ENCODE measurements at regions not wholly inside any gene's neighbourhood (a gene's known extent, or its start where the extent isn't known, plus 50 kb on each side); places are given as distances from the start of the nearest gene placed in this dataset.

DNA sequence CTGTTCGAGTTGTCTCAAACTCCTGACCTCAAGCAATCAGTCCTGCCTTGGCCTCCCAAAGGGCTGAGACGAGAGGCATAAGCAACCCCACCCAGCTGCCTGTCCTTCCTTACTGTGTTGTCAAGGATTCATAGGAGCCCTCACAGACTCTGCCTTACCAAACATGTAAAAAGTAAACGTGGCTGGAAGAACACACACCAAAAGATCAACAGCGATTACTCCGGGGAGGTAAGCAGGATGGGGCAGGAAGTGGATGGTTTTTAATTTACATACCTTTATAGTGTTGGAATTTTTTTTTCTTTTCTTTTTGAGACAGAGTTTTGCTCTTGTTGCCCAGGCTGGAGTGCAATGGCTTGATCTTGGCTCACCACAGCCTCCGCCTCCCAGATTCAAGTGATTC is 61.5 kb upstream of the EGLN3 start:
- Histone ChIP-seq H3F3A (ENCODE audit: insufficient read depth, low read length, poor library complexity, severe bottlenecking) (no peaks in the 10 kb centered on the region), H2AFZ (ENCODE audit: low read depth, low read length) (no peak overlapping the region)
- no peak for TF ChIP-seq POLR2AphosphoS5 (IDR thresholded peaks at IDR 0.05)
- no peak for TF ChIP-seq MXI1 (conservative IDR thresholded peaks at IDR 0.05; ENCODE audit: poor library complexity, severe bottlenecking)
- TF ChIP-seq RAD21 (conservative IDR thresholded peaks at IDR 0.05): no peak
- TF ChIP-seq EP300 (conservative IDR thresholded peaks at IDR 0.05; ENCODE audit: poor library complexity, severe bottlenecking): no peak
- TF ChIP-seq EZH2 (IDR thresholded peaks at IDR 0.05; ENCODE audit: borderline replicate concordance, insufficient read depth, low read length, poor library complexity, severe bottlenecking): no peak
- no peak for TF ChIP-seq SMC3 (conservative IDR thresholded peaks at IDR 0.05; ENCODE audit: poor library complexity)
- TF ChIP-seq, protein P1, sequence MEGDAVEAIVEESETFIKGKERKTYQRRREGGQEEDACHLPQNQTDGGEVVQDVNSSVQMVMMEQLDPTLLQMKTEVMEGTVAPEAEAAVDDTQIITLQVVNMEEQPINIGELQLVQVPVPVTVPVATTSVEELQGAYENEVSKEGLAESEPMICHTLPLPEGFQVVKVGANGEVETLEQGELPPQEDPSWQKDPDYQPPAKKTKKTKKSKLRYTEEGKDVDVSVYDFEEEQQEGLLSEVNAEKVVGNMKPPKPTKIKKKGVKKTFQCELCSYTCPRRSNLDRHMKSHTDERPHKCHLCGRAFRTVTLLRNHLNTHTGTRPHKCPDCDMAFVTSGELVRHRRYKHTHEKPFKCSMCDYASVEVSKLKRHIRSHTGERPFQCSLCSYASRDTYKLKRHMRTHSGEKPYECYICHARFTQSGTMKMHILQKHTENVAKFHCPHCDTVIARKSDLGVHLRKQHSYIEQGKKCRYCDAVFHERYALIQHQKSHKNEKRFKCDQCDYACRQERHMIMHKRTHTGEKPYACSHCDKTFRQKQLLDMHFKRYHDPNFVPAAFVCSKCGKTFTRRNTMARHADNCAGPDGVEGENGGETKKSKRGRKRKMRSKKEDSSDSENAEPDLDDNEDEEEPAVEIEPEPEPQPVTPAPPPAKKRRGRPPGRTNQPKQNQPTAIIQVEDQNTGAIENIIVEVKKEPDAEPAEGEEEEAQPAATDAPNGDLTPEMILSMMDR (IDR thresholded peaks at IDR 0.05; ENCODE audit: poor library complexity, severe bottlenecking): no peak
- TF ChIP-seq, protein P2, sequence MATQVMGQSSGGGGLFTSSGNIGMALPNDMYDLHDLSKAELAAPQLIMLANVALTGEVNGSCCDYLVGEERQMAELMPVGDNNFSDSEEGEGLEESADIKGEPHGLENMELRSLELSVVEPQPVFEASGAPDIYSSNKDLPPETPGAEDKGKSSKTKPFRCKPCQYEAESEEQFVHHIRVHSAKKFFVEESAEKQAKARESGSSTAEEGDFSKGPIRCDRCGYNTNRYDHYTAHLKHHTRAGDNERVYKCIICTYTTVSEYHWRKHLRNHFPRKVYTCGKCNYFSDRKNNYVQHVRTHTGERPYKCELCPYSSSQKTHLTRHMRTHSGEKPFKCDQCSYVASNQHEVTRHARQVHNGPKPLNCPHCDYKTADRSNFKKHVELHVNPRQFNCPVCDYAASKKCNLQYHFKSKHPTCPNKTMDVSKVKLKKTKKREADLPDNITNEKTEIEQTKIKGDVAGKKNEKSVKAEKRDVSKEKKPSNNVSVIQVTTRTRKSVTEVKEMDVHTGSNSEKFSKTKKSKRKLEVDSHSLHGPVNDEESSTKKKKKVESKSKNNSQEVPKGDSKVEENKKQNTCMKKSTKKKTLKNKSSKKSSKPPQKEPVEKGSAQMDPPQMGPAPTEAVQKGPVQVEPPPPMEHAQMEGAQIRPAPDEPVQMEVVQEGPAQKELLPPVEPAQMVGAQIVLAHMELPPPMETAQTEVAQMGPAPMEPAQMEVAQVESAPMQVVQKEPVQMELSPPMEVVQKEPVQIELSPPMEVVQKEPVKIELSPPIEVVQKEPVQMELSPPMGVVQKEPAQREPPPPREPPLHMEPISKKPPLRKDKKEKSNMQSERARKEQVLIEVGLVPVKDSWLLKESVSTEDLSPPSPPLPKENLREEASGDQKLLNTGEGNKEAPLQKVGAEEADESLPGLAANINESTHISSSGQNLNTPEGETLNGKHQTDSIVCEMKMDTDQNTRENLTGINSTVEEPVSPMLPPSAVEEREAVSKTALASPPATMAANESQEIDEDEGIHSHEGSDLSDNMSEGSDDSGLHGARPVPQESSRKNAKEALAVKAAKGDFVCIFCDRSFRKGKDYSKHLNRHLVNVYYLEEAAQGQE (IDR thresholded peaks at IDR 0.05; ENCODE audit: borderline replicate concordance): no peak
- no peak for TF ChIP-seq TAF1 (IDR thresholded peaks at IDR 0.05; ENCODE audit: low read depth)

DNA sequence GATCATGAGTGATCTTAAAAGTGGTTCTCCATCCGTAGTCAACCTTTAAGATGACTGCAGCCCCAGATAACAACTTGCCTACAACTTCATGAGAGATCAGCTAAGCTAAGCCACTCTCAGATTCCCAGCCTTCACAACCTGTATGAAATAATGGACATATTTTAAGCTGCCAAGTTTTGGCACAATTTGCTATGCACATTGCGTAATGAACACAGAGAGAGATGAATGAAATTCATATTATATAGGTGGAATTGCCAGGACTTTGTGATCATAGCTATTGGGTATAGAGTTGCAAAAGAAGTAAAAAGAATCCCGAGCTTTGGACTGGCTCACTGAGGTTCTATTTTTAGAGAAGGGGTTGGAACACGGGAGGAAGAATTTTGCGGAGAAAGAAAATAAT is 59.1 kb upstream of the EGLN3 start:
- no peaks in the 10 kb centered on the region for H4K20me1 ChIP-seq (ENCODE audit: insufficient read depth)
- TF ChIP-seq, protein P2 (IDR thresholded peaks at IDR 0.05; ENCODE audit: borderline replicate concordance): no peak
- TF ChIP-seq TAF1 (IDR thresholded peaks at IDR 0.05; ENCODE audit: low read depth) (no peak), EZH2 (IDR thresholded peaks at IDR 0.05; ENCODE audit: borderline replicate concordance, insufficient read depth, low read length, poor library complexity, severe bottlenecking) (no peak), SMC3 (conservative IDR thresholded peaks at IDR 0.05; ENCODE audit: poor library complexity) (no peak), RAD21 (conservative IDR thresholded peaks at IDR 0.05) (no peak), EP300 (conservative IDR thresholded peaks at IDR 0.05; ENCODE audit: poor library complexity, severe bottlenecking) (no peak), POLR2AphosphoS5 (IDR thresholded peaks at IDR 0.05) (no peak), MXI1 (conservative IDR thresholded peaks at IDR 0.05; ENCODE audit: poor library complexity, severe bottlenecking) (no peak)
- TF ChIP-seq, protein P1 (IDR thresholded peaks at IDR 0.05; ENCODE audit: poor library complexity, severe bottlenecking): no peak
- H2AFZ ChIP-seq (ENCODE audit: low read depth, low read length): no peak overlapping the region
- H3K9me3 ChIP-seq (ENCODE audit: low read length): no peaks in the 10 kb centered on the region
- H3K9ac ChIP-seq (ENCODE audit: low read length): no peak overlapping the region
- no peaks in the 10 kb centered on the region for H3K9me2 ChIP-seq (ENCODE audit: insufficient read depth, low read length)
- no peaks in the 10 kb centered on the region for H3K27me3 ChIP-seq (ENCODE audit: insufficient read depth, low read depth, low read length)
- H3K79me2 ChIP-seq (replicated peaks; ENCODE audit: insufficient read depth, low read length): no peaks in the 10 kb centered on the region
- no peaks in the 10 kb centered on the region for H3F3A ChIP-seq (ENCODE audit: insufficient read depth, low read length, poor library complexity, severe bottlenecking)
- H3K4me2 ChIP-seq (ENCODE audit: low read length): no peak overlapping the region
- no peak overlapping the region for H3K4me3 ChIP-seq (ENCODE audit: low read length)
- no peaks in the 10 kb centered on the region for H3K36me3 ChIP-seq (ENCODE audit: insufficient read depth, low read length)
- H3K27ac ChIP-seq (ENCODE audit: low read length): no peak overlapping the region

More for the DNA sequence above, 61.5 kb upstream of the EGLN3 start:
- no peaks in the 10 kb centered on the region for H4K20me1 ChIP-seq (ENCODE audit: insufficient read depth)
- H3K9me2 ChIP-seq (ENCODE audit: insufficient read depth, low read length): no peaks in the 10 kb centered on the region
- no peaks in the 10 kb centered on the region for H3K36me3 ChIP-seq (ENCODE audit: insufficient read depth, low read length)
- H3K9me3 ChIP-seq (ENCODE audit: low read length): no peaks in the 10 kb centered on the region
- H3K4me2 ChIP-seq (ENCODE audit: low read length): no peak overlapping the region
- no peak overlapping the region for H3K27ac ChIP-seq (ENCODE audit: low read length)
- H3K27me3 ChIP-seq (ENCODE audit: insufficient read depth, low read depth, low read length): no peaks in the 10 kb centered on the region
- H3K9ac ChIP-seq (ENCODE audit: low read length): no peak overlapping the region
- no peaks in the 10 kb centered on the region for H3K79me2 ChIP-seq (replicated peaks; ENCODE audit: insufficient read depth, low read length)
- no peak overlapping the region for H3K4me3 ChIP-seq (ENCODE audit: low read length)
